AG04449 (cell line): ENCODE measurements at regions not wholly inside any gene's neighbourhood (a gene's known extent, or its start where the extent isn't known, plus 50 kb on each side); places are given as distances from the start of the nearest gene placed in this dataset.

Experiments
- CTCF ChIA-PET: fragments of 350-600 bp; formaldehyde crosslinking; extraction: SDS; loops from one replicate; lab custom pipeline; 2021; ENCODE audit warnings: antibody characterized with exemption; lab: Yijun Ruan, JAX
- POLR2A ChIA-PET: fragments of 400-600, 350-600 bp; formaldehyde crosslinking; extraction: SDS; loops from one replicate; lab custom pipeline; 2020; ENCODE audit warnings: antibody characterized with exemption, inconsistent platforms; lab: Yijun Ruan, JAX
- DNase-seq: peaks from one replicate; pipeline ENCODE4 v3.0.0-alpha.2; 2010; ENCODE audit warnings: low read depth, low spot score
- H3K4me3 ChIP-seq: 2 replicates; pipeline ENCODE4 v1.5.1; 2011; ENCODE audit warnings: low read depth, mild to moderate bottlenecking, control low read depth, low read length
- CTCF ChIP-seq: IDR thresholded peaks from one replicate; pipeline ENCODE4 v1.5.1; 2011; ENCODE audit warnings: mild to moderate bottlenecking, moderate library complexity, low read length, control low read depth, inconsistent platforms; ENCODE audit not compliant: insufficient read depth; ENCODE audit errors: missing control alignments

GRCh38 chr5:71910741-71911140 is 191.7 kb downstream of the CARTPT start:
- POLR2A ChIA-PET: no interaction called here
- H3K4me3 ChIP-seq: no peak overlapping the region
- CTCF ChIA-PET: no interaction called here
- TF ChIP-seq CTCF: no peak
- DNase-seq: no peak

- POLR2A ChIA-PET: no interaction called here
- TF ChIP-seq CTCF: no peak
- DNase-seq: no peak
- H3K4me3 ChIP-seq: no peak overlapping the region
- CTCF ChIA-PET: interaction anchor here (0.5 kb wide), 1 partner anchor 29 kb away, joined by 5 read pairs; no protein-coding TSS in a partner anchor
Measured at GRCh38 chr5:71912021-71912420, 192.9 kb downstream of the CARTPT start.

- no peak overlapping the region for H3K4me3 ChIP-seq
- no peak for TF ChIP-seq CTCF
- no peak for DNase-seq
- POLR2A ChIA-PET: no interaction called here
- CTCF ChIA-PET: no interaction called here
Measured at GRCh38 chr5:71914281-71914680, 193.0 kb upstream of the MAP1B start.

GRCh38 chr5:71922584-71923106 is 184.6 kb upstream of the MAP1B start:
- no peak for DNase-seq
- ChIA-PET POLR2A (no interaction called here), CTCF (interaction anchor here (0.8 to 1.7 kb wide), 3 partner anchors 10 to 140 kb away, joined by 3 to 8 read pairs (median 3); no protein-coding TSS in a partner anchor)
- no peak for TF ChIP-seq CTCF
- H3K4me3 ChIP-seq: no peak overlapping the region

- ChIA-PET CTCF (no interaction called here), POLR2A (no interaction called here)
- no peak overlapping the region for H3K4me3 ChIP-seq
- TF ChIP-seq CTCF: no peak
- DNase-seq: no peak
Measured at GRCh38 chr5:71923755-71924154, 183.5 kb upstream of the MAP1B start.

GRCh38 chr5:71924325-71924724 is 182.9 kb upstream of the MAP1B start:
- H3K4me3 ChIP-seq: no peak overlapping the region
- DNase-seq: no peak
- TF ChIP-seq CTCF: no peak
- CTCF ChIA-PET: interaction anchor here (0.8 kb wide), 1 partner anchor 22 kb away, joined by 3 read pairs; no protein-coding TSS in a partner anchor
- POLR2A ChIA-PET: no interaction called here
